Vagina (tissue), 2 donors: ENCODE measurements at regions not wholly inside any gene's neighbourhood (a gene's known extent, or its start where the extent isn't known, plus 50 kb on each side); places are given as distances from the start of the nearest gene placed in this dataset.

Source experiments
- POLR2A ChIP-seq, 2 donors: fragments of 450-650 bp; IDR thresholded peaks; one replicate each; pipeline ENCODE4 v1.6.1; 2017; ENCODE audit warnings: antibody characterized with exemption in 2 of 2, mild to moderate bottlenecking in 2 of 2, moderate library complexity in 2 of 2
- POLR2AphosphoS5 ChIP-seq, 2 donors: sonication (generic); formaldehyde crosslinking; IDR thresholded peaks; one replicate each; pipeline ENCODE4 v1.9.0; 2017; ENCODE audit warnings: antibody characterized with exemption in 2 of 2, mild to moderate bottlenecking in 2 of 2, low read depth in 1 of 2; ENCODE audit not compliant: insufficient read depth in 1 of 2
- TF ChIP-seq, protein P1 (sequence below), 3 experiments: fragments of 450-650 bp in 2 of 3; fragments of 200-600 bp in 1 of 3; sonication (generic) in 1 of 3; IDR thresholded peaks; one replicate each; pipeline ENCODE4 v1.5.1; 2017 to 2019; ENCODE audit warnings: antibody characterized with exemption in 3 of 3, mild to moderate bottlenecking in 2 of 3, moderate library complexity in 2 of 3

DNA sequence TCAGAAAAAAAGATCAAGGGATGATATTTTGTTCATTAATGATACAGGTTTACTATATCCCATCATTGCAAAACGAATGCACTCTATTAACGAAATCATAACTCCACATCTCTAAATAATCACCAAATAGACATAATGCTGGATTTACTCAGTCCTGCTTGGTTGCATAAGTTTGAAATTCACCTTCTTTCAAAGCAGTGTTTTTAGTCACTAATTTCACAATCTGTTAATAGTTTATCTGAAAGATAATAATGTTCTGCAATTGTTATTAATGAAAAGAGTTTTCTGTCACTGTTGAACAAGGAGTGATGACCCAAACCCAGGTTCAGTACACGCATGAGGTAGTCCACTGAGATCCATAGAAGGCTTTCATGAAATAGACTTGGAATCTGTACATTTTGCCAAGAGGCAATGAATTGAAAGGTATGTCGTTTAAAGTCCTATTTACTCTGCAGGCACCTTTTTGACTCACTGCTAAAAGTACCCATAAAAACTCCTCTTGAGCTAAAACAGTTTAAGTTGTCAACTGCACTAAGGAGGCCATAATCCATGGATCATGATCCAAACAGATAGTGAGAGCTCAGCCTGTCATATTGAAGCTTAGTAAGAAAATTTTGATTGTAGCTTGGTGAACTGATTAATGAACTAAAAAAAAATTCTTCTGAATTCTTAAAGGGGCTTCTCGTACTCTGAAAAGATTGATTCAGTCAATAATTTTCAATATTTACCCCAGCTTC is 75.6 kb upstream of the MBNL1 start:
- TF ChIP-seq POLR2A (IDR thresholded peaks at IDR 0.05) (no peak), POLR2AphosphoS5 (IDR thresholded peaks at IDR 0.05; ENCODE audit: insufficient read depth in 1 of 2, low read depth in 1 of 2) (no peak)
- TF ChIP-seq, protein P1, sequence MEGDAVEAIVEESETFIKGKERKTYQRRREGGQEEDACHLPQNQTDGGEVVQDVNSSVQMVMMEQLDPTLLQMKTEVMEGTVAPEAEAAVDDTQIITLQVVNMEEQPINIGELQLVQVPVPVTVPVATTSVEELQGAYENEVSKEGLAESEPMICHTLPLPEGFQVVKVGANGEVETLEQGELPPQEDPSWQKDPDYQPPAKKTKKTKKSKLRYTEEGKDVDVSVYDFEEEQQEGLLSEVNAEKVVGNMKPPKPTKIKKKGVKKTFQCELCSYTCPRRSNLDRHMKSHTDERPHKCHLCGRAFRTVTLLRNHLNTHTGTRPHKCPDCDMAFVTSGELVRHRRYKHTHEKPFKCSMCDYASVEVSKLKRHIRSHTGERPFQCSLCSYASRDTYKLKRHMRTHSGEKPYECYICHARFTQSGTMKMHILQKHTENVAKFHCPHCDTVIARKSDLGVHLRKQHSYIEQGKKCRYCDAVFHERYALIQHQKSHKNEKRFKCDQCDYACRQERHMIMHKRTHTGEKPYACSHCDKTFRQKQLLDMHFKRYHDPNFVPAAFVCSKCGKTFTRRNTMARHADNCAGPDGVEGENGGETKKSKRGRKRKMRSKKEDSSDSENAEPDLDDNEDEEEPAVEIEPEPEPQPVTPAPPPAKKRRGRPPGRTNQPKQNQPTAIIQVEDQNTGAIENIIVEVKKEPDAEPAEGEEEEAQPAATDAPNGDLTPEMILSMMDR (IDR thresholded peaks at IDR 0.05), result no peak
